ELF-1 (cell line): ENCODE measurements at regions not wholly inside any gene's neighbourhood (a gene's known extent, or its start where the extent isn't known, plus 50 kb on each side); places are given as distances from the start of the nearest gene placed in this dataset.
"Not testable (repeated sequence)": the region's sequence is repeated elsewhere in the genome, so short reads cannot be mapped to it uniquely, and the experiment has no call there.

Experiments used
- DNase-seq: peaks from one replicate; pipeline ENCODE4 v3.0.0-alpha.2; 2016; ENCODE audit warnings: low read depth, low spot score

DNA sequence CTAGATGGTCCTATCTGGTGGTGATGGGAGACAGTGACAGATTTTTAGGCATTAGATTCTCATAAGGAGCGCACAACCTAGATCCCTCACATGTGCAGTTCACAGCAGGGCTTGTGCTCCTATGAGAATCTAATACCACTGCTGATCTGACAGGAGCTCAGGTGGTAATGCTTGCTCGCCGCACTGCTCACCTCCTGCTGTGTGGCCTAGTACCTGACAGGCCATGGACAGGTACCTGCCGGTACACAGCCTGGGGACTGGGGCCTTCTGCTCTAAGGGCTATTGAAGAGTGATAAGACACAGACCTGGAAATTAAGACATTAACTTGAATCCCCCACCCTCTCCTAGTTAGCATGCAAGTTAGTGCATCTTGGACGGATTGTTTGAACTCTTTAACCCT lies 64.4 kb downstream of the KLRB1 start:
- not testable (repeated sequence) for DNase-seq

- DNase-seq, result not testable (repeated sequence)
Measured at GRCh38 chr12:9542827-9543226, 64.9 kb downstream of the KLRB1 start.

DNA sequence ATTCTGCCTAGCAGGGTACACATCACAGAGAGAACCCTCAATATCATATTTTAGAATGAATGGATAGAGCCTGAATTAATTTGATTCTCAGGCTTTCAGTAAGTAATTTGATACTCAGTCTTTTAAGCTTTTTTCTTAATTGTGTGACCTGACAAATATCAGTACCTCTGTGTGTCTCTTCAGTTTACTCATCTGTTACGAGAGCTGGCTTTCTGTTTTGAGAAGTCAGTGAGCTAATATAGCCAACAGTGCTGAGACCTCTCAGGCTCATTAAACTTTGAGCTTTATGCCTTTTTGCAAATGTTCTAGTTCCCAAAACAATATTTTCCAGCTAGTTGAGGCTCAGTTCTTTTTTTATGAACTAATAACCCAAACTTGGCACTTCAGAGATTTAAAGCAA lies 91.8 kb downstream of the KLRB1 start:
- not testable (repeated sequence) for DNase-seq

- DNase-seq, result not testable (repeated sequence)
Measured at GRCh38 chr12:9512695-9513094, 95.0 kb downstream of the KLRB1 start.

GRCh38 chr12:9510392-9511011 lies 97.2 kb downstream of the KLRB1 start:
- not testable (repeated sequence) for DNase-seq

DNA sequence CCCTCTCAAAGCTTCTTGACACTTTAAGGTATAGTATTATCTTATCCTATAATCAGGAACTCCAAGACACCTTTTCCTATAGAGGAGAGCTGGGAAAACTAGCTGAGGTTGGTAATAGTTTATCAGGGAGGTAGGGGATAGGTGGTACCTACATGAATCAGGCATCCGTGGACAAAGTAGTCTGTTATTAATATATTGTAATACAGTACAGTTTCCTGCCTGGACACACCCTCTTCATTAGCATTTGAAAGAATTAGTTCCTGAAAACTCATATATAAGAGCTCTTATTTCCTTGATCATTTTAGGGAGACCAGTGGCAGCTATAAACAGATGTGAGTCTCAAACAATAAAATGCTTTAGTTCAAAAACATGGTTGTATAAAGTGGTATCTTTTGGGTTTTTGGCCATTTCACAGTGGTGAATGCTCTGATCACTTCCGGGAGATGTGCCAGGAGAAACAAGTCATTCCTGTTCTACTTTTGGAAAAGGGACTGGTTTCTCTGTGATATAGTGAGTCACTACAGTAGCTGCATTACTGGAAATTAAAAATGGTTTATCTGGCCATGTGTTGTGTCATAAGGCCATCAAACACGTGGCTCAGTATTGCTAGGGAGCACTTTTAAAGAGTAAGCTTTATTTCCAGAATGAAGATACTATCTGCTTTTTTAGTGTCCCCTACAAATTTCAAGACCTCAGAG lies 98.1 kb downstream of the KLRB1 start:
- DNase-seq, result no peak

GRCh38 chr12:9506746-9507145 lies 101.0 kb downstream of the KLRB1 start:
- no peak for DNase-seq

DNA sequence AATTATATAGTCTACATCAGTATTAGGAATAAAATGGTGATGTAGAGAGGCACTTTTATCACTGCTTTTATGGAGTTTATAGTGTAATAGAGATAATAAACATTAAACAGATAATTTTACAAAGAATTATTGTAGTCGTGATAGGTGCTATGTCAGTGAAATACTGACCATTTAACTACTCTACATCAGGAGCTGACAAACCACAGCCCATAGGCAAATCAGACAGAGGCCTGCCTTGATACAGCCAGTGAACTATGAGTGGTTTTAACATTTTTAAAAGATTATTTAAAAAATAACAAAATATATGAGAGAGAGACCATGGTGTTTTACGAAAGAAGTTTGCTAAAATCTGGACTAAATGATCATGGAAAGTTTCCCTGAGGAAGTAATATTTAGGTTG lies 104.3 kb downstream of the KLRB1 start:
- DNase-seq, result not testable (repeated sequence)

DNA sequence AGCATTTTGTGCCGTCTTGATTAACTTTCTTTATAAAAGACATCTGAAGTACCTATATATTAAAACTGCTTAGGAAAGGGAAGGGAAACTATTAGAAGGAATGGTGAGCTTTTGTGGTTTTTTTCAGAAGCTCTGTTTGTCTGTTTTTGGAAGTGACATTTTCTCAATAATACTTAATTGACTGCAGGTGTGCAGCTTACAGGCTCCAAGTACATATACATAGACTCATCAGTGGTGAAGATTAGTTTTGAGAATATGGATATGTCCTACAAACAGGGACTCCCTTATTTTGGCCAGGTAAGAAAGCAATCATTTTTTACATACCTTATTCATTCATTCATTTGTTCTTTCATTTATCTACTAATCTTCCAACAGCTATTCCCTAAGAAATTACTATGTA lies 104.9 kb downstream of the KLRB1 start:
- DNase-seq, result not testable (repeated sequence)

GRCh38 chr12:9493325-9493724 lies 114.4 kb downstream of the KLRB1 start:
- DNase-seq, result not testable (repeated sequence)

DNA sequence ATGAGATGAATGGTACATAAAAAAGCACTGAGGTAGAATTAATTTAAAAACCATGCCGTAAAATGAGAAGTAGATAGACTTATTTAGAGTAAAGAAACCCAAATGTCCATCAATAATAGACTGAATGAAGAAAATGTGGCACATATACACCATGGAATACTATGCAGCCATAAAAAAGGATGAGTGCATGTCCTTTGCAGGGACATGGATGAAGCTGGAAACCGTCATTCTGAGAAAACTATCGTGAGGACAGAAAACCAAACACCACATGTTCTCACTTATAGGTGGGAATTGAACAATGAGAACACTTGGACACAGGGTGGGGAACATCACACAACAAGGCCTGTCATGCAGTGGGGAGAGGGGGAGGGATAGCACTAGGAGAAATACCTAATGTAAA lies 126.4 kb downstream of the KLRB1 start:
- DNase-seq, result not testable (repeated sequence)

GRCh38 chr12:9474197-9474596 lies 133.5 kb downstream of the KLRB1 start:
- not testable (repeated sequence) for DNase-seq

DNA sequence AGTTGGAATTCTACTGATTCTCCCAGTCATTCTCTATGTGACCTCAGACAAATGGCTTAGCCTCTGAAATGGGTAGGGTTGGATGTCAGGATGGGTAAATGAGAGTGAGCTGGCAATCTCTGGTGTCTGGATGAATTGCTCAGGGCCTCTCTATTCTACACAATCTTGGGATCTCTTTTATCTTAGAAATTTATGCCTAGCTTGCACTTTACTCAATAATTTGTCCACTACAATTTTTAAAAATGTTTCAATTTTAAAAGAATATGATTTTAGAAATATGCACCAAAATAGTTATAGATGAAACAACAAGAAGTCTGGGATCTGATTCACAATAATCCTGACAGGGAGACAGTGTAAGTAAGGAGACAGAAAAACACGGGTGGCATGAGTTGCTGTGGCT lies 134.1 kb downstream of the KLRB1 start:
- DNase-seq, result not testable (repeated sequence)

DNA sequence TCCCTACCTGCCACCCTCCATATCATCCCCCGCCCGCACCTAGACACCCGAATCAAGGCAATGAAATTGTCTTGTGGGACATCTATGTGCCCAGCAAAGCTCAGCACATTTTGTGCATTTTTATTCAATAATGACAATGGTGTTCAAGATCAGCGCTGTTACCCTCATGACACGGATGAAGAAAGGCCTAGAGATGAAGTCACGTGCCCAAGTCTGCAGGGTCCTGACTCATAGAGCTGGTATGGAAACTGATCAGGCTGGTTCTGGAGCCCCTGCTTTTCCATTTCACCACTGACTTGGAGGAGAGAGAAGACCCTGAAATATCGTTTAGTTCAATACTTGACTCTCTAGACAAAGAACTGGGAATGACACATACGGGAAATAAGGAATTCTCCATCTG lies 136.2 kb downstream of the KLRB1 start:
- DNase-seq, result not testable (repeated sequence)

- not testable (repeated sequence) for DNase-seq
Measured at GRCh38 chr12:9470367-9470766, 137.3 kb downstream of the KLRB1 start.

GRCh38 chr12:9469956-9470355 lies 137.8 kb downstream of the KLRB1 start:
- not testable (repeated sequence) for DNase-seq

DNA sequence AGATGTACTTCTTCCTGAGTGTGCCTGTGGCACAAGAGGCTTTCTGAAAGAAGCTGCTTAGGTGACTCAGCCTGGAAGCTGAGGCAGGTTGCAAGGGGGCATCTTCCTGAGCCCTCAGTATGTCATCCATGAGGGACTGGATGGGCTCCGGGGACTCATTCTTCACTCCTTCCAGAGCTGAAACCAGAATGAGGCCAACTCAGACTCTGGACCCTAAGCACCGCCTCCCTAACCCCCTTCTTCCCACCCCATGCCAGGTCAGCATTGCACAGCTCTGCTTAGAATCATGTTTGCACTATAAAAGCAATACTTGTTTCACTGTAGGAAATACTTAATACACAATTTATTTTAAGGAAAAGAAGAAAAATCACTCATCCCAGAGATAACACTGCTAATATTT lies 138.3 kb downstream of the KLRB1 start:
- not testable (repeated sequence) for DNase-seq

DNA sequence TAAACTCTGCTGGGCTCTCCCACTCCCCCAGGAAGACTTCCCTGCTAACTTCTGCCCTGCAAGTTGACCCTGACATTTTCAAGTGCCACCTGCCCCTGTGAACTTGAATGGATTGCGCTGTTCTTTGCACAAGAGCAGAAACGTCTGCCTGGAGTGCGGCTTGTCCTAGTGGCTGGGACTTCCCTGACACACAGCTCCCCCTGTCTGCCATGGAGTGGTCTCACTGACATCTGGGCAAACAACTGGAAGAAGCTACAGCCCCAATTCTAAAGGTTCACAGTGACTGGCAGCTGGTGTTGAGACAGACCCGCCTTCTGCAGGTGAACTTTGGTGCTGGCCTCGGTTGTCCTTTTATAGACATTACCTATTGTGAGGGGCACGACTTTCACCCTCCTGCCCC lies 138.7 kb downstream of the KLRB1 start:
- DNase-seq, result peak; percentile 78

GRCh38 chr12:9468144-9468543 lies 139.6 kb downstream of the KLRB1 start:
- not testable (repeated sequence) for DNase-seq

DNA sequence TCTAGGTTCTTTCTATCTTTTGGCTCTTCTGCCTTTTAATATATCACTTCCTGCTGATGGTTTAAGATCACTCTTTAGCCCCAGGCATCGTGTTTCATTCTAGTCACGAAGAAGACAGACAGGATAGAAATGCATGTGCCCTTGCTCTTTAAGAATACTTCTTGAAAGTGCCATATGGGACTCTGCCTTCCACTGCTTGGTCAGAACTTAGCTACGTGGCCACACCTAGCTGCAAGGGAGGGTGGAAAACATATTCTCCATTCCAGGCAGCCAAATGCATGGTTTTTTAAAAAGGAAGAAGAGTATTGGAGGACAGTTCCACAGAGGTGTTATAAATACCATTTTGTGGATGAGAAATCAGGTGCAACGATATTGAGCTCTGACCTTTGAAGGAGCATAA lies 143.3 kb downstream of the KLRB1 start:
- no peak for DNase-seq

- DNase-seq, result not testable (repeated sequence)
Measured at GRCh38 chr12:9455516-9455915, 152.2 kb downstream of the KLRB1 start.

DNA sequence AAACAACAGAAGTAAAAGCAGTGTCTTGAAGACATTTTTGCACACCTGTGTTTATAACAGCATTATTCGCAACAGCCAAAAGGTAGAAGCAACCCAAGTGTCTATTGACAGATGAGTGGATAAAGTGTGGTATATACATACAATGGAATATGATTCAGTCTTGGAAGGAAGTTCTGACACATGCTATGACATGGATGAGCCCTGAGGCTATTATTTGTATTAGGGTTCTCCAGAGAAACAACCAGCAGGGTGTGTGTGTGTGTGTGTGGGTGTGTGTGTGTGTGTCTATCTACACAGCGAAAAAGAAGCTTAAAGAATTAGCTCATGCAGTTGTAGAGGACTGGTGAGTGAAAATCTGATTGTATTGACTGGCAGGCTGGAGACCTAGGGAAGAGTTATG lies 153.7 kb downstream of the KLRB1 start:
- DNase-seq, result not testable (repeated sequence)

DNA sequence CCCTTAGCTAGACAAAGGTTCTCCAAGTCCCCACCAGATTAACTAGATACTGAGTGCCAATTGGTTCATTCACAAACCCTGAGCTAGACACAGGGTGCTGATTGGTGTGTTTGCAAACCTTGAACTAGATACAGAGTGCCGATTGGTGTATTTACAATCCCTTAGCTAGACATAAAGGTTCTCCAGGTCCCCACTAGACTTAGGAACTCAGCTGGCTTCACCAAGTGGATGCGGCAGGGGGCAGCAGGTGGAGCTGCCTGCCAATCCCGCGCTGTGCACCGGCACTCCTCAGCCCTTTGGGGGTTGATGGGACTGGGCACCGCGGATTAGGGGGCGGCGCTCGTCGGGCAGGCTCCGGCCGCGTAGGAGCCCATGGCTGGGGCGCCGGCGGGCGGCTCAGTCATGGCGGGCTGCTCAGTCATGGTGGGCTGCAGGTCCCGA lies 157.6 kb downstream of the KLRB1 start:
- peak; percentile 43 for DNase-seq
